Hematopoietic multipotent progenitor cell treated with erythropoietin and hydrocortisone succinate and interleukin-3 and kit ligand, for 17 days (in vitro differentiated cells): ENCODE measurements at regions not wholly inside any gene's neighbourhood (a gene's known extent, or its start where the extent isn't known, plus 50 kb on each side); places are given as distances from the start of the nearest gene placed in this dataset.

Experiments
- DNase-seq: peaks from one replicate; pipeline ENCODE4 v3.0.0-alpha.2; 2015; ENCODE audit warnings: low spot score

GRCh38 chr5:158301186-158301585, 442.2 kb upstream of the CLINT1 start:
- DNase-seq = no peak

GRCh38 chr5:158300256-158300655, 441.3 kb upstream of the CLINT1 start:
- no peak for DNase-seq

GRCh38 chr5:158297002-158297527, 438.1 kb upstream of the CLINT1 start:
- DNase-seq = no peak

GRCh38 chr5:158294701-158295100, 435.8 kb upstream of the CLINT1 start:
- no peak for DNase-seq

- no peak for DNase-seq
Measured at GRCh38 chr5:158292981-158293380, 434.0 kb upstream of the CLINT1 start.

GRCh38 chr5:158289967-158290366, 431.0 kb upstream of the CLINT1 start:
- DNase-seq = no peak

- DNase-seq = no peak
Measured at GRCh38 chr5:158288272-158288657, 429.3 kb upstream of the CLINT1 start.

- DNase-seq = no peak
Measured at GRCh38 chr5:158287643-158288271, 428.8 kb upstream of the CLINT1 start.

GRCh38 chr5:158286827-158287226, 427.9 kb upstream of the CLINT1 start:
- no peak for DNase-seq

GRCh38 chr5:158285698-158286097, 426.8 kb upstream of the CLINT1 start:
- DNase-seq = no peak

- DNase-seq = no peak
Measured at GRCh38 chr5:158284242-158284641, 425.3 kb upstream of the CLINT1 start.

GRCh38 chr5:158283397-158283796, 424.5 kb upstream of the CLINT1 start:
- no peak for DNase-seq

- DNase-seq = no peak
Measured at GRCh38 chr5:158278216-158278925, 419.4 kb upstream of the CLINT1 start.

- DNase-seq = no peak
Measured at GRCh38 chr5:158277276-158277675, 418.3 kb upstream of the CLINT1 start.

- DNase-seq = no peak
Measured at GRCh38 chr5:158276692-158277091, 417.7 kb upstream of the CLINT1 start.

- no peak for DNase-seq
Measured at GRCh38 chr5:158275511-158275910, 416.6 kb upstream of the CLINT1 start.

GRCh38 chr5:158273035-158273434, 414.1 kb upstream of the CLINT1 start:
- no peak for DNase-seq

GRCh38 chr5:158272409-158272808, 413.5 kb upstream of the CLINT1 start:
- no peak for DNase-seq

GRCh38 chr5:158270996-158271554, 412.1 kb upstream of the CLINT1 start:
- no peak for DNase-seq

- DNase-seq = no peak
Measured at GRCh38 chr5:158268286-158268685, 409.3 kb upstream of the CLINT1 start.

- no peak for DNase-seq
Measured at GRCh38 chr5:158267228-158267627, 408.3 kb upstream of the CLINT1 start.

GRCh38 chr5:158265931-158266700, 407.2 kb upstream of the CLINT1 start:
- DNase-seq = no peak

- no peak for DNase-seq
Measured at GRCh38 chr5:158265346-158265745, 406.4 kb upstream of the CLINT1 start.
